NCI-H2227 treated with DMSO at 0.1 percent for 48 hours (cell line): ENCODE measurements at regions not wholly inside any gene's neighbourhood (a gene's known extent, or its start where the extent isn't known, plus 50 kb on each side); places are given as distances from the start of the nearest gene placed in this dataset.

Source experiments
- DNase-seq: peaks from one replicate; lab custom pipeline; 2025; lab: John Stamatoyannopoulos, UW

DNA sequence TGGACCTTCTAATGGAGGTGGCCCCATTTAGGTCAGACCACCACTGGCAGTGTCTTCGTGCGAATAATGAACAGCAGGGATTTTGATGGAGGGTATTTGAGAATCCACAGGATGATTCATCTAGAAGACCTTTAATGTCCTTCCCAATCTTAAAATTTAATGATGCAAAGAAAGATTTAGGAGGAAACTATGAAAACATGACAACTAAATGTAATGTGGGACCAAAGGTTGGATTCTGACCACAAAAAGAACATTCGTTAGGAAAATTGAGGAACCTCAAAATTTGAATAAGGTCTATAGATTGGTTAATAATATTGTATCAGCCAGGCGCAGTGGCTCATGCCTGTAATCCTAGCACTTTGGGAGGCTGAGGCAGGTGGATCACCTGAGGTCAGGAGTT lies 78.2 kb upstream of the TMPO start:
- DNase-seq, result no peak

GRCh38 chr12:98437806-98438595 lies 77.4 kb upstream of the TMPO start:
- no peak for DNase-seq

DNA sequence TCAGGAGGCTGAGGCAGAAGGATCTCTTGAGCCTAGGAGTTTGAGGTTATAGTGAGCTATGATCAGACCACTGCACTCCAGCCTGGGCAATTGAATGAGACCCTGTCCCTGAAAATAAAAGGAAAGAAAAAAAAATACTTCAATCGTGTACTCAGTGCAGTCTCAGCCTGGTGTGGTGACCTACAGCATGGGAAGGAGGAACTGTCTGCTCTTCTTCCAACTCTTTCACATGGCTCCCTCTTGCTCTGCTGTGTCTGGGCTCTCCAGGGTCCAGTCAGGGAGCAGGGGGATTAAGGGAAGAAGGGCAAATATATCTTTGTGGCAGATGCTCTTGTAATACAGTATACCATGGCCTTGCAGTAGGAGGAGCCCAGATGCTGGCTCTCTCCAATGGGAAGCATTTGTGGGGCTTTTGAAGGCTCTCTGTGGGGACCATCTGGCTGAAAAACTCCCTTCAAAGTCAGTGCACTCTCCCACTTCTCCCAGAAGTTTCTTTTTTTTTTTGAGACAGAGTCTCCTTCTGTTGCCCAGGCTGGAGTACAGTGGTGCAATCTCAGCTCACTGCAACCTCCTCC lies 76.6 kb upstream of the TMPO start:
- DNase-seq, result no peak

DNA sequence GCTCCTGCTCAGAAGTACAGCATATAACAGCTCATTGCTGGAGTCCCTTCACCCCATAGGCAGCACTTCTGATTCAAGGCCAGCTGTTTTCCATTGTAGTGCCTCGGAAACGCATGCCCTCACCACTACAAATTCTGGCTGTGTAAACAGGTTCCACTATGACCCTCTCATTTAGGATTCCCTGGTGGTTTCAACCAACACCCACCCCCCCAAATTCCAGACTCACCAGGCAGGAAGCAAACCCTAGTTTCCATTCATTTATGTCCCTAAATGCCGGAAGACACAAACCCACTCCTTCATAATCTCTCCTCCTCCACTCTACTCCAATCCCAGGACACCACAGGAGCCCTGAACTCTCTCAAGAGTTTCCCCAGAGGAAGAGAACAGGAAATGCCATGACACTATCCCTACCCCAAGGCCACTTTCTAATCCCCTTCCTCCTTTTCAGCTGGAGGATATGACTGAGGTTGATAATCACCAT lies 75.9 kb upstream of the TMPO start:
- DNase-seq, result no peak

GRCh38 chr12:98439981-98440581 lies 75.3 kb upstream of the TMPO start:
- DNase-seq, result no peak

- no peak for DNase-seq
Measured at GRCh38 chr12:98446060-98446459, 69.3 kb upstream of the TMPO start.

DNA sequence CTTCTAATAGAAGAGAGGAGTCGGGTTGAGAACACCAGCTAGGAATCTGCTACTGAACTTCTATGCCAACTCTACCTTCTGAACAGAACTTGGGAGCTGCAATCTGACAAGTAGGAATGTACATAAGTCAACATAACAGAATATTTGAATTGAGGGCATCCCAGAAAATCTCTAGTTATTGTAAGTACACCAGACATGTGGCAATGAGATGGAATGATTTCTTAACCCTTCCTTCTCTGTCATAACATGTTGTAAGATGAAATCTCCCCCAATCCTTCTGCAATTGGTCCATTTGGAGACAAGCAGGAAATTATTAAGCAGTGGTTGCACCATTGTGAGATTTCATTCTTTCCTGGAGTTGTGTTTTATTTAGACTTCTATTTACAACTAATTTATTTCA lies 68.7 kb upstream of the TMPO start:
- no peak for DNase-seq

GRCh38 chr12:98449584-98449983 lies 65.8 kb upstream of the TMPO start:
- no peak for DNase-seq

DNA sequence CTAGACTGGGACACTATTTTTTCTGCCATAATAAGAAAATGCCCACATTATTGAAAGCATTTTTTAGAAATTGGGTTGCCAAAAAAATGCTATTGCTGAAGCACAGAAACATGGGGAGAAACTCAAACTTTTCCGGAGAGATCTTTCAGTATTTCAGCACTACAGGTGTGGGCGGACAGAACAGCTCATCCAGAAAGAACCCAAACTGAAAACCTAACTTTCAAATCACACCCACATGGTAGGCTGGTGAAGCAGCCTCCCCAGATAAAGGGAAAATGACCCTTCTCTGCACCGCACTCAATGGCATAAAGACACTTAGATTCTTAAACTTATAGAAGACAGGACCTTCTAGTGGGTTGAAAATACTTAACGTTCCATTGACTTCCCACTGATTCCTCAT lies 62.3 kb upstream of the TMPO start:
- DNase-seq, result no peak

- no peak for DNase-seq
Measured at GRCh38 chr12:98453492-98453891, 61.9 kb upstream of the TMPO start.

DNA sequence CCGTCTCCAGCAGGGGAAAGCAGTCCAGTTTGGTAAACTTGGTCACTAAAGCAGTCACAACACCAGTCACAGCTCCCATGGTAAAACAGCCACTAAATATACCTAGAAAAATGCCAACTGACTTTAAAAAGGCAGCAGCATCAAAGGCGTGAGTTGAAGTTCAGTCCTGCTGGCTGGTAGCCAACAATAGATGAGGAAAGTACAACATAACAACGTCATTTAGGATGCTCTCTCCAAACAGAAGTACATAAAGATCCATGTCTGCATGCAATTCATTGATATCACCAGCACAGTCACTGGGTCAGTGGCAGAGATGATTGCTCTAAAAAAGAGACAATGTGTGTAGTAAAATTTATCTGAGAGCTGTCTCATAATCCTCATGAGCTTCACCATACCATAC lies 59.3 kb upstream of the TMPO start:
- peak; percentile 7 for DNase-seq

GRCh38 chr12:98456576-98457573 lies 58.5 kb upstream of the TMPO start:
- peak; percentile 21 for DNase-seq

DNA sequence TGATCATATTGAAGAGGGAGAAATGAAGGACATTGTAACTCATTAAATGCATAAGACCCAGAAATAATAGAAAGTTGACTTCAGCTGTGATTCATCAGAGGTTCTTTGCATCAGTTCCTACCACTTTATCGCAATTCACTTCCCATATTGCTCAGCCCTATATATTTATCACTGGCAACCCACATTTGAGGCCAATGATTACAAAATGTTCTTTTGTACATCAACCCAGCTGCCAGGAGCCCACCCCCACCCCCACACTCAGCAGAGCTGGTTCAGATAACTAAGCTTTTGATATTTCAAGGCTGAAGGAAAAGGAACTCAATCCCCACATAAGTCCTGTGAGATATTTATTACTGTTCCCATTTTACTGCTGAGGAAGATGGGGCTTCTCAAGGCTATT lies 51.2 kb upstream of the TMPO start:
- no peak for DNase-seq

DNA sequence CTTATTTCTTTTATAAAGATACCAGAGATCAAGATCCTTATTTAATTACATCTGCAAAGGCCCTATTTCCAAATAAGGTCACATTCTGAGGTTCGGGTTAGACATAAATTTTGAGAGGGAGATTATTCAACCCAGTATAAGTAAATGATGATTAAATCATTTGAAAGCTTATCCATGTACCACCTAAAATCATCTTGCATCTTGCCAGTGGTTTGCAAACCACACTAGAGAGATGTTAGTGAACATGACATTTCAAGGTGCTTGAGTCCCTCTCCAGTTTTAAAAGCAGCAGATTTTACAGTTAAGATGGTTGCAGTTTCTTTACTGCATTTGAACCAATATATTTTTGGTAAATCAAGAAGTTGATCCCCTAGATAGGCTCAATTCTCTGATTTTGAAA lies 49.9 kb upstream of the TMPO start:
- no peak for DNase-seq
